Thoracic aorta (tissue), 2 donors: ENCODE measurements at regions not wholly inside any gene's neighbourhood (a gene's known extent, or its start where the extent isn't known, plus 50 kb on each side); places are given as distances from the start of the nearest gene placed in this dataset.
"Not testable (repeated sequence)": the region's sequence is repeated elsewhere in the genome, so short reads cannot be mapped to it uniquely, and the experiment has no call there.

Experiments used
- ATAC-seq: fragments of 150-250 bp; one replicate; pipeline ENCODE4 v1.8.0; 2017; ENCODE audit warnings: low read depth; ENCODE audit not compliant: insufficient number of reproducible peaks, low FRiP score
- DNase-seq: peaks from one replicate; pipeline ENCODE4 v3.0.0-alpha.2; 2020; ENCODE audit warnings: low spot score
- H3K27ac ChIP-seq, 2 donors: fragments of 200-600 bp; sonication (generic); 1 replicate in 1 of 2; 2 replicates in 1 of 2; pipeline ENCODE4 v1.5.1; 2016; ENCODE audit warnings: mild to moderate bottlenecking in 2 of 2, moderate library complexity in 2 of 2
- H3K27me3 ChIP-seq: fragments of 200-600 bp; sonication (generic); replicated peaks from 2 replicates; pipeline ENCODE4 v1.6.0; 2016; ENCODE audit warnings: mild to moderate bottlenecking; ENCODE audit not compliant: insufficient read depth
- H3K36me3 ChIP-seq: fragments of 200-600 bp; sonication (generic); one replicate; pipeline ENCODE4 v1.5.1; 2016
- H3K4me1 ChIP-seq, 2 donors: fragments of 200-600 bp; sonication (generic); 1 replicate in 1 of 2; 2 replicates in 1 of 2; pipeline versions ENCODE4 v1.5.1 to v1.6.0; 2016; ENCODE audit warnings: low read depth in 2 of 2, mild to moderate bottlenecking in 1 of 2; ENCODE audit not compliant: control insufficient read depth in 1 of 2
- H3K4me3 ChIP-seq: fragments of 200-600 bp; sonication (generic); 2 replicates; pipeline ENCODE4 v1.5.1; 2016; ENCODE audit warnings: mild to moderate bottlenecking
- H3K9me3 ChIP-seq: fragments of 200-600 bp; sonication (generic); 2 replicates; pipeline ENCODE4 v1.5.1; 2016
- CTCF ChIP-seq: fragments of 200-600 bp; sonication (generic); IDR thresholded peaks from one replicate; pipeline ENCODE4 v1.5.1; 2019; ENCODE audit warnings: antibody characterized with exemption

- DNase-seq, H3K36me3 ChIP-seq, H3K27ac ChIP-seq, H3K27me3 ChIP-seq, H3K4me1 ChIP-seq, ATAC-seq, H3K4me3 ChIP-seq, H3K9me3 ChIP-seq: not testable (repeated sequence)
- peak; percentile 44 for TF ChIP-seq CTCF
These were observed 62.3 kb upstream of the TP53BP2 start for GRCh38 chr1:223907943-223908587.

- H3K4me3 ChIP-seq, ATAC-seq, H3K27me3 ChIP-seq, H3K36me3 ChIP-seq, H3K27ac ChIP-seq, DNase-seq, H3K9me3 ChIP-seq, H3K4me1 ChIP-seq: not testable (repeated sequence)
These were observed 57.5 kb upstream of the TP53BP2 start for GRCh38 chr1:223903221-223903620.

- H3K4me1 ChIP-seq, H3K36me3 ChIP-seq, H3K9me3 ChIP-seq, H3K4me3 ChIP-seq, H3K27me3 ChIP-seq, ATAC-seq, DNase-seq: not testable (repeated sequence)
- H3K27ac ChIP-seq = peak overlapping the region in 1 of 2 donors; percentile 64
These were observed 54.0 kb upstream of the TP53BP2 start for GRCh38 chr1:223899775-223900174.

- H3K27ac ChIP-seq, DNase-seq, ATAC-seq: not testable (repeated sequence)
These were observed 51.4 kb upstream of the TP53BP2 start for GRCh38 chr1:223897097-223897496.

GRCh38 chr1:223895950-223896349 is 50.2 kb upstream of the TP53BP2 start:
- not testable (repeated sequence) for H3K9me3 ChIP-seq, H3K27ac ChIP-seq, H3K27me3 ChIP-seq, DNase-seq, H3K4me1 ChIP-seq, H3K4me3 ChIP-seq, ATAC-seq, H3K36me3 ChIP-seq

More at GRCh38 chr1:223897097-223897496, 51.4 kb upstream of the TP53BP2 start:
- not testable (repeated sequence) for H3K36me3 ChIP-seq, H3K9me3 ChIP-seq, H3K27me3 ChIP-seq, H3K4me3 ChIP-seq, H3K4me1 ChIP-seq
